Dendritic cell treated with granulocyte-macrophage colony-stimulating factor and Interleukin-4, amounts not matched to agents 40 ng/mL and 50 ng/mL, for 4 days (primary cell): ENCODE measurements at regions not wholly inside any gene's neighbourhood (a gene's known extent, or its start where the extent isn't known, plus 50 kb on each side); places are given as distances from the start of the nearest gene placed in this dataset.

Source experiments
- H3K27ac Mint-ChIP-seq: one replicate; pipeline ENCODE4 v1.8.0; 2022; ENCODE audit warnings: mild to moderate bottlenecking, mixed read lengths
- H3K27me3 Mint-ChIP-seq: one replicate; pipeline ENCODE4 v1.8.0; 2022; ENCODE audit warnings: mild to moderate bottlenecking, mixed read lengths
- H3K36me3 Mint-ChIP-seq: one replicate; pipeline ENCODE4 v1.8.0; 2022; ENCODE audit warnings: low read depth, mixed read lengths
- H3K4me1 Mint-ChIP-seq: one replicate; pipeline ENCODE4 v1.8.0; 2022; ENCODE audit warnings: low read depth, mixed read lengths
- H3K4me3 Mint-ChIP-seq: one replicate; pipeline ENCODE4 v1.8.0; 2022; ENCODE audit warnings: mild to moderate bottlenecking, moderate library complexity, mixed read lengths
- H3K9me3 Mint-ChIP-seq: one replicate; pipeline ENCODE4 v1.8.0; 2022; ENCODE audit warnings: mixed read lengths
- intact Hi-C: fragments of 100-400 bp; cut with micrococcal nuclease; formaldehyde crosslinking; loops from one replicate; pipeline ENCODE4 v1.15.0; 2022

DNA sequence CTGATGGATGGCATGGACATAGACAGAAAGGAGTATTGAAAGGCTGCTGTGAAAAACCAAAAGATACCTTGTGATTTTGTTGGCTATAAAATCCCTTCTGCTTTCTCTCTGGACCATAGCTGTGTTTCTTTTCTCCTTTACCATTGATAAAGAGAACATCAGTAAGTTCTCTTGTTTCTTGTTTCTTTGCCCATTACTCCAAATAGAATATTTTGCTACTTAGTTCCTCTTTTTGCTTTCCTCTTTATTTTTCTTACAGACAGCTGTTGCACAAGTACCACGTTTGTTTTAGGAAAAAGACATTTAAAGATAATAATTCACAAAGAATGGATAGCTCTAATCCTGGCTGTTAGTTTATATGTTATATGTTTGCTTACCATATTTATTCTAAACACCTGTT, 1129.2 kb downstream of the DTWD2 start:
- H3K36me3 Mint-ChIP-seq = no peaks in the 10 kb centered on the region
- intact Hi-C loops = no loop called here

GRCh38 chr5:117856713-117857112, 1131.6 kb downstream of the DTWD2 start:
- no peaks in the 10 kb centered on the region for H3K27me3 Mint-ChIP-seq
- no peaks in the 10 kb centered on the region for H3K36me3 Mint-ChIP-seq
- H3K4me3 Mint-ChIP-seq = no peak overlapping the region
- intact Hi-C loops = no loop called here
- peaks cover 31% of the 10 kb centered on the region for H3K4me1 Mint-ChIP-seq
- H3K9me3 Mint-ChIP-seq = peaks cover 8% of the 10 kb centered on the region
- no peak overlapping the region for H3K27ac Mint-ChIP-seq

More for the DNA sequence above, 1129.2 kb downstream of the DTWD2 start:
- Mint-ChIP-seq H3K4me1 (peaks cover 37% of the 10 kb centered on the region), H3K9me3 (peaks cover 8% of the 10 kb centered on the region), H3K27me3 (no peaks in the 10 kb centered on the region), H3K4me3 (no peak overlapping the region), H3K27ac (peak overlapping the region; percentile 8)

DNA sequence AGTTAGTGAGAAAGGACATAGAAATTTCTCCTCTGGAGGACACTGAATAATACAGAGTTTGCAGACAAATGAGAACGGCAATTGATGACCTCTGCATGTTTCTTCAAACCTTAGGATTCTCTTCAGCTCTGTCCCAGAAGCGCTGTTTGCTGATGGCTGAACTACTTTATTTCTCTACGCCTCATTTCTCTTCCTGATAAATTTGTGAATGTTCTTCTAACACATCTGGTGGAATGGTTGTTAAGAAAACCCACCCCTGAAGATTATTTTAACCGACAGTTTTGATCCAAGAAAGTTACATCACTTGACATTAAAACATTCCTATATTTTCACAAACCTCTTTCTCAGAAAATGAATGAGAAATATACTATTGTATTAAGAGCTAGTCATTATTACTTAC, 1150.6 kb downstream of the DTWD2 start:
- Mint-ChIP-seq H3K4me1 (no peaks in the 10 kb centered on the region), H3K9me3 (peaks cover 11% of the 10 kb centered on the region), H3K4me3 (no peak overlapping the region), H3K36me3 (no peaks in the 10 kb centered on the region), H3K27me3 (no peaks in the 10 kb centered on the region), H3K27ac (no peak overlapping the region)
- intact Hi-C loops = no loop called here

DNA sequence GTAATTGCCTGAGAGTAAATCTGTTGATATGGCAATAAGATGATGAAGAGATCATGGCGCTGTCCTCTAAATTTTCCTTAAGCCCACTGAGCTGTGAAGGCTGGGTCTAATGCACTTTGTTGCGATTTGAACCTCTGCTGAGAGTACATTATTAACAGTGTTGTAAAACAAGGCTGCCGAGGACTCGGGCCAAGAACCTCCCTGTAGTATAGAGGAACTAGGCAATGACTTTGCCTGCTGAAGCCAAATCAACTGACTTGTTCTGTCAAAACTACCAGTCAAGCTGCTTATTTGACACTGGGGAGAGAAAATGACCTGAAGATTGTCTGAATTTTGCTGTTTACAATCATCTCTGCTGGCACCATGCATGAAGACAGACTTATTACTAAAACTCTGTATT, 1154.7 kb downstream of the DTWD2 start:
- Mint-ChIP-seq H3K36me3 (no peaks in the 10 kb centered on the region), H3K4me1 (no peaks in the 10 kb centered on the region), H3K27ac (no peak overlapping the region), H3K9me3 (peaks cover 27% of the 10 kb centered on the region), H3K27me3 (no peaks in the 10 kb centered on the region), H3K4me3 (no peak overlapping the region)
- intact Hi-C loops = no loop called here

DNA sequence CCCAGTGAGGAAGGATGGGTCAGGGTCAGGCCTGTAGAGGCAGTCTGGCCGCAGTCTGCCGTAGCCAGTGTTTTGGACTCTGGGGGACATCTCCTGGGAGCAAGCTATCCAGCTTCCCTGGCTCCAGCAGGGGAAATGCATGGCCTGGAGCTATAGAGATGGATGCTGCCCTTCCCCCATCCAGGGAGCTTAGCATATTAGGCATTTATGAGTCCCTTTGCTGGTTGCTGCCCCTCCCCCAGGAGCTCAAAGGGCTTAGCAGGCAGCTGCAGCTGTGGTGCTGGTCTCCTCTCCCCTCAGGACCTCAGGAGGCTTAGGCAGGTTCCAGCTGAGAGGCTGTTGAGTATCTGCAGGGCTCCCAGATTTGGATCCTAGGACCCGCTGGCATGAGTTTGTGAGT, 1158.7 kb downstream of the DTWD2 start:
- H3K27me3 Mint-ChIP-seq = no peaks in the 10 kb centered on the region
- no peaks in the 10 kb centered on the region for H3K4me1 Mint-ChIP-seq
- intact Hi-C loops = no loop called here
- H3K36me3 Mint-ChIP-seq = no peaks in the 10 kb centered on the region
- no peak overlapping the region for H3K4me3 Mint-ChIP-seq
- peaks cover 28% of the 10 kb centered on the region for H3K9me3 Mint-ChIP-seq
- H3K27ac Mint-ChIP-seq = no peak overlapping the region

DNA sequence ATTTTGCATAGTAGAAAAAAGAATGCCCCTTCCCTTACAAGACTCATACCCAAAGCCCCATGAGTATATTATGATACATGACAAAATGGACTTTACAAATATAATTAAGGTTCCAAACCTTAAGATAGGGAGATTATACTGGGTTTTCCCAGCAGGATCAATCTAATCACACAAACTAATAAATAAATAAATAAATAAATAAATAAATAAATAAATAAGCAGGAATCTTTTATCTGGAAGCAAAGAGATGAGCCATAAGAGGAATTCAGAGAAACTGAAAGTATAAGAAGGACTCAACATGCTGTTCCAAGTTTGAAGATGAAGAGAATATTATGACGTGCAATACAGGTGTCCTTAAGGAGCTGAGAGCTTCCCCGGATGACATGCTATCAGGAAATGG, 1174.5 kb downstream of the DTWD2 start:
- Mint-ChIP-seq H3K27ac (no peak overlapping the region), H3K27me3 (peaks cover 1% of the 10 kb centered on the region), H3K4me1 (no peaks in the 10 kb centered on the region), H3K9me3 (peaks cover 4% of the 10 kb centered on the region), H3K36me3 (no peaks in the 10 kb centered on the region), H3K4me3 (no peak overlapping the region)
- intact Hi-C loops = no loop called here

GRCh38 chr5:117812861-117813260, 1175.5 kb downstream of the DTWD2 start:
- no peak overlapping the region for H3K4me3 Mint-ChIP-seq
- H3K4me1 Mint-ChIP-seq = no peaks in the 10 kb centered on the region
- intact Hi-C loops = no loop called here
- H3K9me3 Mint-ChIP-seq = no peaks in the 10 kb centered on the region
- peaks cover 1% of the 10 kb centered on the region for H3K27me3 Mint-ChIP-seq
- no peak overlapping the region for H3K27ac Mint-ChIP-seq
- H3K36me3 Mint-ChIP-seq = no peaks in the 10 kb centered on the region

DNA sequence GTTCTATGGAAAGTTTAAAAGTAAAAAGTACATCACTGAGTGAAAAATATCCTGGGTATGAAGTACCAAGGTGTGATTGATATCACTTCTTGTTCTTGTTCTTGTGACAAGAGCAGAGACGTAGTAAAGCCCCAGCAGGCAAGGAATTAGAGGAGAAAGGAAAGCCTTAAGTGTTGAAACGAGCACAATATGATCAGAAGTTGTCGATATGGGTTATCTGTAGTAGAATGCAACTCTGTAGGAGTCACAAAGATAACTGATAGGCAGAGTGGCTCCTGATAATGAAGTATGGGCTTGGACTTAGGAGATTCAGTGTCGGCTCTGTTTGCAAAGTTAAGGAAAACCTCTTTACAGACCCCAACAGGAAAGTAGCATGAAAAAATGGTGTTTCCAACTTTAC, 1179.1 kb downstream of the DTWD2 start:
- intact Hi-C loops = no loop called here
- Mint-ChIP-seq H3K27me3 (peaks cover 1% of the 10 kb centered on the region), H3K4me1 (no peaks in the 10 kb centered on the region), H3K27ac (no peak overlapping the region), H3K4me3 (no peak overlapping the region), H3K36me3 (no peaks in the 10 kb centered on the region), H3K9me3 (no peaks in the 10 kb centered on the region)

DNA sequence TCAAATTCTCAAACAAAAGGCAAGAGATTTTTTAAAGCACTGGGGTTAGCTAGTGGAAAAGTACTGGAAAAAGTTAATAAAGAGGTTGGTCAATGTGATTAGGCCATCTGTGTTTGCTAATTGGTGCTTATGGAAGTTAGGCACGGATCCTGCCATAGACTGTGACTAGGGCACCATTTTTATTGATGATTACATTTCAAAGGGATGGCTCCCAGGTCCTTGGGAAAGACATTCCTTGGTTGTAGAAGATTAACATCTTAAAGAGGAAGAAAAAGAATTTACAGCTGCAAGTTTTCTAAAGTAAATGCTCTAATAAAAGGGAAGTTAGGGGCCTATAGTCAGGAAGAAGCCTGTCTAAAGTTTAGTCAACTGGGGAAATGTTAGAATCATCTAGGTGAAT, 1183.3 kb downstream of the DTWD2 start:
- no peak overlapping the region for H3K27ac Mint-ChIP-seq
- H3K36me3 Mint-ChIP-seq = no peaks in the 10 kb centered on the region
- H3K4me1 Mint-ChIP-seq = no peaks in the 10 kb centered on the region
- no peaks in the 10 kb centered on the region for H3K27me3 Mint-ChIP-seq
- no peak overlapping the region for H3K4me3 Mint-ChIP-seq
- intact Hi-C loops = no loop called here
- no peaks in the 10 kb centered on the region for H3K9me3 Mint-ChIP-seq

DNA sequence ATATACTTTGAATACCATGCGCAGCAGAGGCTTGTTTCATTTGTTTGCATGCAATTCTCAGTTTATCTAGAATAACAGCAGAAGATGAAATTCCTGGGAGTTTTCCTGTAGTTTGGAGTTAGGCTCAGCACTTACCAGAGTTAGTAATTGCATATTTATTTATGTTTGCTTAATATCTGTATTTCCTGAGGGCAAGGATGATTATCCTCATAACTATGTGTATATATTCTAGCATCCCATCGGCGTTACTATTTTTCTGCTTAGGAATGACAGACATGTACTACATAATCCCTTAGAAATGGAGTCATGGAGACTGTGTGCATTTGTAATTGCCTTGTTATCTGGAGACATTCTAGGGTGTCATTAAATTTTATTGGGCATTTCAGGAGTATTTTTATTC, 1184.8 kb downstream of the DTWD2 start:
- no peaks in the 10 kb centered on the region for H3K4me1 Mint-ChIP-seq
- no peaks in the 10 kb centered on the region for H3K36me3 Mint-ChIP-seq
- H3K27me3 Mint-ChIP-seq = no peaks in the 10 kb centered on the region
- intact Hi-C loops = no loop called here
- no peaks in the 10 kb centered on the region for H3K9me3 Mint-ChIP-seq
- no peak overlapping the region for H3K27ac Mint-ChIP-seq
- H3K4me3 Mint-ChIP-seq = no peak overlapping the region

DNA sequence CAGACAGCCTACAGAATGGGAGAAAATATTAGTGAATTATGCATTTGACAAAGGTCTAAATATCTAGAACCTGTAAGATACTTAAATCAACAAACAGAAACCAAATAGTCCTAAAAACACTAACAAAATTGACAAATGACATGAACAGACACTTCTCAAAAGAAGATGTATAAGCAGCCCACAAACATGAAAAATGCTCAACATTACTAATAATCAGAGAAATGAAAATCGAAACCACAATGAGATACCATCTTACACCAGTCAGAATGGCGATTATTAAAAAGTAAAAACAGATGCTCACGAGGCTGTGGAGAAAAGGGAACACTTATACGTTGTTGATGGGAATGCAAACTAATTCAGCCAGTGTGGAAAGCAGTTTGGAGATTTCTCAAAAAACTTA, 1186.8 kb downstream of the DTWD2 start:
- H3K9me3 Mint-ChIP-seq = no peaks in the 10 kb centered on the region
- H3K4me1 Mint-ChIP-seq = no peaks in the 10 kb centered on the region
- H3K36me3 Mint-ChIP-seq = no peaks in the 10 kb centered on the region
- intact Hi-C loops = no loop called here
- H3K27ac Mint-ChIP-seq = no peak overlapping the region
- no peaks in the 10 kb centered on the region for H3K27me3 Mint-ChIP-seq
- no peak overlapping the region for H3K4me3 Mint-ChIP-seq

DNA sequence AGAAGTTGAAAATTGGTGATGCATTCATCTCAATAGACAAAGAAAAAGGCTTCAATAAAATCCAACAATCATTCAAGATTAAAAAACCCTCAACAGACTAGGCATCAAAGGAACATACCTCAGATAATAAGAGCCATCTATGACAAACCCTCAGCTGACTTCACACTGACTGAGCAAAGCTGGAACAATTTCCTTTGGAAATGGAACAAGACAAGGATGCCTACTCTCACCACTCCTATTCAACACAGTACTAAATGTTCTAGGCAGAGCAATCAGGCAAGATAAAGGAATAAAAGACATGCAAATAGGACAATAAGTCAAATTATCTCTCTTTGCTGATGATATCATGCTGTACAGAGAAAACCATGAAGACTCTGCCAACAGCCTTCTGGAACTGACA, 1188.1 kb downstream of the DTWD2 start:
- Mint-ChIP-seq H3K9me3 (no peaks in the 10 kb centered on the region), H3K36me3 (no peaks in the 10 kb centered on the region), H3K27ac (no peak overlapping the region), H3K4me3 (no peak overlapping the region), H3K27me3 (no peaks in the 10 kb centered on the region), H3K4me1 (no peaks in the 10 kb centered on the region)
- intact Hi-C loops = no loop called here

DNA sequence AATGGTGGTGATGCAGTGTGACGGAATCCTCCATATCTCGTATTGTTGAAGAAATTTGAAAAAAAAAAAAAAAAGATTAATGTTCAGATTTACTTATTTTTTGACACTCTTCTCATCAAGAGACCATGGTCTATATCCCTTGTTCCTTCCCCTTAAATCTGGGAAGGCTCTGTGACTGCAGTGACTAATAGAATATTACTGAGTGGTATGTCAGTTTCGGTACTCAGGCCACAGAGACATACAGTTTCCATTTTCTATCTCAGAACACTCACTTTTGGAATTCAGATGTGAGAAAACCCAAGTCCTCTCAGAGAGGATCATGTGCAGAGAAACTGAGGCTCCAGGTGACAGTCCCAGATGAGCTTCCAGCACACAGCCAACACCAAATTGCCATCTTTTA, 1193.5 kb downstream of the DTWD2 start:
- Mint-ChIP-seq H3K9me3 (no peaks in the 10 kb centered on the region), H3K27me3 (no peaks in the 10 kb centered on the region), H3K27ac (no peak overlapping the region), H3K36me3 (no peaks in the 10 kb centered on the region), H3K4me3 (no peak overlapping the region), H3K4me1 (no peaks in the 10 kb centered on the region)
- intact Hi-C loops = no loop called here

DNA sequence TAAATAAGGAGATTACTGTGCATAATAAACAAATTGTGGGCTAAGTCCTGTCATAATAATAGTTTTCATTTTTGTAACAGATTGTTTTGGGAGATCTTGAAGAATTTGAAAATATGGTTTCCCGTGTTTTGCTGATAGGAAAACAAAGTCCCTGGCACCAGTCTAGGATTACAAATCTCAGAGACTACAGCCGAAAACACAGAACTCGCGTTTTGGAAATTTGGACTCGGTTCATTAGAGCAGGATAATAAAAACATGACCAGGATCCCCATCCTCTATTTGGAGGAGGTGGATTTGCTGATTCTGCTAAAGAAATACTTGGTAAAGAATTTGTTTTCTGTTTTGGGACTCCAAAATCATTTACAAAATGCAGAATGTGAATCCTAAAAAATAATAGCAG, 1194.4 kb downstream of the DTWD2 start:
- H3K4me1 Mint-ChIP-seq = no peaks in the 10 kb centered on the region
- no peak overlapping the region for H3K4me3 Mint-ChIP-seq
- no peaks in the 10 kb centered on the region for H3K9me3 Mint-ChIP-seq

GRCh38 chr5:117792476-117792875, 1195.9 kb downstream of the DTWD2 start:
- Mint-ChIP-seq H3K9me3 (no peaks in the 10 kb centered on the region), H3K4me1 (no peaks in the 10 kb centered on the region), H3K27me3 (no peaks in the 10 kb centered on the region), H3K27ac (no peak overlapping the region), H3K4me3 (no peak overlapping the region), H3K36me3 (no peaks in the 10 kb centered on the region)
- intact Hi-C loops = no loop called here

More for the DNA sequence above, 1194.4 kb downstream of the DTWD2 start:
- intact Hi-C loops = no loop called here
- Mint-ChIP-seq H3K36me3 (no peaks in the 10 kb centered on the region), H3K27me3 (no peaks in the 10 kb centered on the region), H3K27ac (no peak overlapping the region)

DNA sequence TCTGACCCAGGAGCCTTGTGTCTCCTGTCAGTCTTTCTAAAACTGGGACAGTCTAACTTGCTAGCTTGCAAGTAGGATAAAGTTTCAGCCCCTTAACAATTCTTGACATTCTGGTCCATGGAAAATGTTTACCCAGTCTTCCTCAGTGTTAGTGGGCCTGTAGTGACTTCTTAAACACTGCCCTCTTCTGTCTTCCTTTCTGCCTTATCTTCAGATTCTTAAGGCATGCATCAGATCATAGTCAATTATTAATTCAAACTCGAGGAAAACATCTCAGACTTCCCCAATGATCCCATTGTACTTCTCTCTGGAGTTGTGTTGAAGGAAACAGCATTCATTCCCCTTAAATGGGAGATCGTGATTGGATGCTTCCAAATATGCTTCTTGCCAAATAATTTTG, 1199.8 kb downstream of the DTWD2 start:
- Mint-ChIP-seq H3K27ac (no peak overlapping the region), H3K9me3 (no peaks in the 10 kb centered on the region), H3K4me1 (no peaks in the 10 kb centered on the region), H3K27me3 (no peaks in the 10 kb centered on the region), H3K4me3 (no peak overlapping the region), H3K36me3 (no peaks in the 10 kb centered on the region)
- intact Hi-C loops = no loop called here
